SK-N-SH (cell line): ENCODE measurements at regions not wholly inside any gene's neighbourhood (a gene's known extent, or its start where the extent isn't known, plus 50 kb on each side); places are given as distances from the start of the nearest gene placed in this dataset.

Experiments
- CHD2 ChIP-seq: fragments of 150-350 bp; IDR thresholded peaks from 2 replicates; pipeline ENCODE4 v1.6.1; 2018; ENCODE audit warnings: low read length; ENCODE audit not compliant: partially characterized antibody
- EP300 ChIP-seq, 2 experiments: IDR thresholded peaks; 2 replicates each; pipeline versions ENCODE4 v1.4.0 to v1.6.1; 2012; ENCODE audit warnings: borderline replicate concordance in 1 of 2, low read depth in 1 of 2, low read length in 1 of 2
- EZH2phosphoT487 ChIP-seq: fragments of 200-600 bp; sonication (generic); IDR thresholded peaks from 2 replicates; pipeline ENCODE4 v1.6.1; 2017; ENCODE audit warnings: low read depth, mixed run types, mild to moderate bottlenecking, antibody characterized with exemption, moderate library complexity, borderline replicate concordance
- FOXJ3 ChIP-seq: sonication (generic); formaldehyde crosslinking; IDR thresholded peaks from 2 replicates; pipeline ENCODE4 v1.5.1; 2020; ENCODE audit warnings: mild to moderate bottlenecking, missing genetic modification reagents
- RAD21 ChIP-seq: IDR thresholded peaks from 2 replicates; pipeline ENCODE4 v1.6.1; 2012; ENCODE audit warnings: mild to moderate bottlenecking, low read length
- RFX5 ChIP-seq: IDR thresholded peaks from 2 replicates; pipeline ENCODE4 v1.6.1; 2012; ENCODE audit warnings: mild to moderate bottlenecking, improper control_type of control experiment, low read length
- SIN3A ChIP-seq: IDR thresholded peaks from 2 replicates; pipeline ENCODE4 v1.6.1; 2012; ENCODE audit warnings: low read depth, mild to moderate bottlenecking, low read length, moderate library complexity, borderline replicate concordance
- TAF1 ChIP-seq: IDR thresholded peaks from 2 replicates; pipeline ENCODE4 v1.6.1; 2012; ENCODE audit warnings: low read depth, mild to moderate bottlenecking, low read length, moderate library complexity, borderline replicate concordance
- TF ChIP-seq, protein P1 (sequence below): fragments of 200-600 bp; sonication (generic); IDR thresholded peaks from 2 replicates; pipeline ENCODE4 v1.6.1; 2017; ENCODE audit warnings: antibody characterized with exemption, mild to moderate bottlenecking, moderate library complexity
- TF ChIP-seq, protein P2 (sequence below): IDR thresholded peaks from 2 replicates; pipeline ENCODE4 v1.6.1; 2012; ENCODE audit warnings: mild to moderate bottlenecking, low read depth, low read length, moderate library complexity
- TF ChIP-seq, protein P3 (sequence below): IDR thresholded peaks from 2 replicates; pipeline ENCODE4 v1.4.0; 2012; ENCODE audit warnings: low read depth
- TF ChIP-seq, protein P4 (sequence below): IDR thresholded peaks from 2 replicates; pipeline ENCODE4 v1.4.0; 2012; ENCODE audit warnings: low read depth, borderline replicate concordance

DNA sequence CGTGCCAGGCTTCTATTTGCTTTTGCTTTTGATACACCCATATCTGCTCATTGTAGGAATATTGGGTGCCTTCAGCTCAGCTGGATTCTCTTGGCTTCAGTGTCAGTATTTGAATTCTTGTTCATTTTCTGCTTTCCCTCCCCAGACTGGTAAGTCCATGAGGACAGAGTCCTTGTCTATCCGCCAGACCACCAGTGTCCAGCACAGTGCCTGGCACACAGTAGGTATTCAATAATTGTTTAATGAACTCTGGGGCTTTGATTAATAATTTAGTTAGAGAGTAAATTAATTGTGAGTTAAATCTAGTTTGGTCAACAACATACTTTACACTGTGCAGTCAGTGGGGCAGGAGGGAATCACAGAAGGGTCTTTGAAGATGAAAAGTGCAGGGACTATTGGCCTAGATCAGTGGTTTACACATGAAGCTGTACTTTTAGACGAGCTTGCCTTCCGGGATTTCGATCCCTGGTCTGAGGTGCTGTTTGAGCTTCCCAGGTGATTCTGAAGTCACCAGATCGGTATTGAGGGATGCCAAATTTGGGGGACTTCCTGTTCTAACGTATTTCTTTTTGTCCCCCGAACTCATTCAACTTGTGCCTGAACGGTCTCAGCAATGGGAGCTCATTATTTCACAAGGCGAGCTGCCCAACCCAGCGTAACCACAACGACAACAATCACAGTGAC, 119.1 kb upstream of the JUN start:
- TF ChIP-seq CHD2 (no peak), FOXJ3 (CRISPR knock-in tag) (no peak), RFX5 (no peak), EZH2phosphoT487 (no peak), TAF1 (no peak), EP300 (IDR thresholded peaks at IDR 0.05; ENCODE audit: borderline replicate concordance in 1 of 2, low read depth in 1 of 2, low read length in 1 of 2) (no peak), SIN3A (no peak), RAD21 (no peak)
- TF ChIP-seq, protein P1, sequence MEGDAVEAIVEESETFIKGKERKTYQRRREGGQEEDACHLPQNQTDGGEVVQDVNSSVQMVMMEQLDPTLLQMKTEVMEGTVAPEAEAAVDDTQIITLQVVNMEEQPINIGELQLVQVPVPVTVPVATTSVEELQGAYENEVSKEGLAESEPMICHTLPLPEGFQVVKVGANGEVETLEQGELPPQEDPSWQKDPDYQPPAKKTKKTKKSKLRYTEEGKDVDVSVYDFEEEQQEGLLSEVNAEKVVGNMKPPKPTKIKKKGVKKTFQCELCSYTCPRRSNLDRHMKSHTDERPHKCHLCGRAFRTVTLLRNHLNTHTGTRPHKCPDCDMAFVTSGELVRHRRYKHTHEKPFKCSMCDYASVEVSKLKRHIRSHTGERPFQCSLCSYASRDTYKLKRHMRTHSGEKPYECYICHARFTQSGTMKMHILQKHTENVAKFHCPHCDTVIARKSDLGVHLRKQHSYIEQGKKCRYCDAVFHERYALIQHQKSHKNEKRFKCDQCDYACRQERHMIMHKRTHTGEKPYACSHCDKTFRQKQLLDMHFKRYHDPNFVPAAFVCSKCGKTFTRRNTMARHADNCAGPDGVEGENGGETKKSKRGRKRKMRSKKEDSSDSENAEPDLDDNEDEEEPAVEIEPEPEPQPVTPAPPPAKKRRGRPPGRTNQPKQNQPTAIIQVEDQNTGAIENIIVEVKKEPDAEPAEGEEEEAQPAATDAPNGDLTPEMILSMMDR = no peak
- TF ChIP-seq, protein P2, sequence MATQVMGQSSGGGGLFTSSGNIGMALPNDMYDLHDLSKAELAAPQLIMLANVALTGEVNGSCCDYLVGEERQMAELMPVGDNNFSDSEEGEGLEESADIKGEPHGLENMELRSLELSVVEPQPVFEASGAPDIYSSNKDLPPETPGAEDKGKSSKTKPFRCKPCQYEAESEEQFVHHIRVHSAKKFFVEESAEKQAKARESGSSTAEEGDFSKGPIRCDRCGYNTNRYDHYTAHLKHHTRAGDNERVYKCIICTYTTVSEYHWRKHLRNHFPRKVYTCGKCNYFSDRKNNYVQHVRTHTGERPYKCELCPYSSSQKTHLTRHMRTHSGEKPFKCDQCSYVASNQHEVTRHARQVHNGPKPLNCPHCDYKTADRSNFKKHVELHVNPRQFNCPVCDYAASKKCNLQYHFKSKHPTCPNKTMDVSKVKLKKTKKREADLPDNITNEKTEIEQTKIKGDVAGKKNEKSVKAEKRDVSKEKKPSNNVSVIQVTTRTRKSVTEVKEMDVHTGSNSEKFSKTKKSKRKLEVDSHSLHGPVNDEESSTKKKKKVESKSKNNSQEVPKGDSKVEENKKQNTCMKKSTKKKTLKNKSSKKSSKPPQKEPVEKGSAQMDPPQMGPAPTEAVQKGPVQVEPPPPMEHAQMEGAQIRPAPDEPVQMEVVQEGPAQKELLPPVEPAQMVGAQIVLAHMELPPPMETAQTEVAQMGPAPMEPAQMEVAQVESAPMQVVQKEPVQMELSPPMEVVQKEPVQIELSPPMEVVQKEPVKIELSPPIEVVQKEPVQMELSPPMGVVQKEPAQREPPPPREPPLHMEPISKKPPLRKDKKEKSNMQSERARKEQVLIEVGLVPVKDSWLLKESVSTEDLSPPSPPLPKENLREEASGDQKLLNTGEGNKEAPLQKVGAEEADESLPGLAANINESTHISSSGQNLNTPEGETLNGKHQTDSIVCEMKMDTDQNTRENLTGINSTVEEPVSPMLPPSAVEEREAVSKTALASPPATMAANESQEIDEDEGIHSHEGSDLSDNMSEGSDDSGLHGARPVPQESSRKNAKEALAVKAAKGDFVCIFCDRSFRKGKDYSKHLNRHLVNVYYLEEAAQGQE = no peak
- TF ChIP-seq, protein P3, sequence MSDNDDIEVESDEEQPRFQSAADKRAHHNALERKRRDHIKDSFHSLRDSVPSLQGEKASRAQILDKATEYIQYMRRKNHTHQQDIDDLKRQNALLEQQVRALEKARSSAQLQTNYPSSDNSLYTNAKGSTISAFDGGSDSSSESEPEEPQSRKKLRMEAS = no peak
- TF ChIP-seq, protein P4, sequence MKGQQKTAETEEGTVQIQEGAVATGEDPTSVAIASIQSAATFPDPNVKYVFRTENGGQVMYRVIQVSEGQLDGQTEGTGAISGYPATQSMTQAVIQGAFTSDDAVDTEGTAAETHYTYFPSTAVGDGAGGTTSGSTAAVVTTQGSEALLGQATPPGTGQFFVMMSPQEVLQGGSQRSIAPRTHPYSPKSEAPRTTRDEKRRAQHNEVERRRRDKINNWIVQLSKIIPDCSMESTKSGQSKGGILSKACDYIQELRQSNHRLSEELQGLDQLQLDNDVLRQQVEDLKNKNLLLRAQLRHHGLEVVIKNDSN = no peak
